Endothelial cell of umbilical vein (primary cell): ENCODE measurements at regions not wholly inside any gene's neighbourhood (a gene's known extent, or its start where the extent isn't known, plus 50 kb on each side); places are given as distances from the start of the nearest gene placed in this dataset.

Experiments
- BruUV-seq: library from RNA; stranded (reverse); fragments of 400-500 nt; replicated peaks from 2 replicates; lab custom pipeline; 2021; lab: Mats Ljungman, UMichigan
- CTCF ChIA-PET: fragments of 300-600, 350-600 bp; sonication (Branson Sonifier 250); formaldehyde crosslinking; loops from one replicate; lab custom pipeline; 2021; ENCODE audit warnings: antibody characterized with exemption, inconsistent platforms; lab: Charles Lee
- POLR2A ChIA-PET: fragments of 300-600, 350-600 bp; sonication (Branson Sonifier 250); formaldehyde crosslinking; loops from one replicate; lab custom pipeline; 2021; ENCODE audit warnings: antibody characterized with exemption, inconsistent platforms; lab: Charles Lee
- DNase-seq: peaks from one replicate; pipeline ENCODE4 v3.0.0-alpha.2; 2011; ENCODE audit warnings: low read depth, low spot score
- FAIRE-seq: peaks from 2 replicates; lab custom pipeline; 2011; peaks lifted over from hg19 to GRCh38; lab: Jason Lieb, UNC
- H2AFZ ChIP-seq: 2 replicates; pipeline ENCODE4 v1.6.0; 2012; ENCODE audit warnings: low read depth, low read length, control low read depth, inconsistent platforms
- H3K27ac ChIP-seq: 2 replicates; pipeline ENCODE4 v1.5.1; 2011; ENCODE audit warnings: low read depth, mild to moderate bottlenecking, control low read depth, low read length, moderate library complexity; ENCODE audit not compliant: insufficient read depth
- H3K27me3 ChIP-seq, 2 experiments: 2 replicates each; pipeline versions ENCODE4 v1.6.0 to v1.6.1; 2011; ENCODE audit warnings: low read length in 2 of 2, mixed read lengths in 1 of 2; ENCODE audit not compliant: control insufficient read depth in 2 of 2, insufficient read depth in 2 of 2
- H3K36me3 ChIP-seq, 2 experiments: 2 replicates in 1 of 2; 3 replicates in 1 of 2; pipeline ENCODE4 v1.5.1; 2011; ENCODE audit warnings: low read length in 2 of 2, mild to moderate bottlenecking in 1 of 2, moderate library complexity in 1 of 2; ENCODE audit not compliant: control insufficient read depth in 2 of 2, insufficient read depth in 2 of 2; ENCODE audit errors: extremely low read depth in 1 of 2
- H3K4me1 ChIP-seq: 3 replicates; pipeline ENCODE4 v1.5.1; 2011; ENCODE audit warnings: mild to moderate bottlenecking, low read length; ENCODE audit not compliant: control insufficient read depth, insufficient read depth; ENCODE audit errors: extremely low read depth
- H3K4me2 ChIP-seq: 2 replicates; pipeline ENCODE4 v1.6.1; 2011; ENCODE audit warnings: low read length, control low read depth, mixed read lengths; ENCODE audit not compliant: insufficient read depth
- H3K4me3 ChIP-seq, 3 experiments: fragments of 200-600 bp in 1 of 3; sonication (generic), shearing (Covaris generic) in 1 of 3; replicated peaks in 1 of 3; 2 replicates each; pipeline ENCODE4 v1.5.1; 2011 to 2016; ENCODE audit warnings: control low read depth in 3 of 3, low read length in 3 of 3, mild to moderate bottlenecking in 2 of 3, inconsistent platforms in 1 of 3, low read depth in 1 of 3, moderate library complexity in 1 of 3; ENCODE audit not compliant: insufficient read depth in 1 of 3
- H3K79me2 ChIP-seq: 2 replicates; pipeline ENCODE4 v1.6.0; 2012; ENCODE audit warnings: low read length, inconsistent platforms; ENCODE audit not compliant: control insufficient read depth, insufficient read depth
- H3K9ac ChIP-seq: replicated peaks from 2 replicates; pipeline ENCODE3; 2011; ENCODE audit warnings: low read length, control low read depth; ENCODE audit not compliant: insufficient read depth; ENCODE audit errors: extremely low read depth
- H3K9me1 ChIP-seq: replicated peaks from 3 replicates; pipeline ENCODE4 v1.6.0; 2011; ENCODE audit warnings: mild to moderate bottlenecking, low read length; ENCODE audit not compliant: control insufficient read depth, insufficient read depth; ENCODE audit errors: extremely low read depth
- H3K9me3 ChIP-seq: replicated peaks from 2 replicates; pipeline ENCODE4 v1.5.1; 2012; ENCODE audit warnings: low read length, inconsistent platforms; ENCODE audit not compliant: control insufficient read depth, insufficient read depth
- H4K20me1 ChIP-seq: replicated peaks from 2 replicates; pipeline ENCODE3; 2011; ENCODE audit warnings: mild to moderate bottlenecking, low read length; ENCODE audit not compliant: control insufficient read depth, insufficient read depth; ENCODE audit errors: extremely low read depth
- EZH2 ChIP-seq: IDR thresholded peaks from 2 replicates; pipeline ENCODE4 v1.6.1; 2012; ENCODE audit warnings: borderline replicate concordance, low read depth, mild to moderate bottlenecking, moderate library complexity, low read length, inconsistent platforms; ENCODE audit not compliant: severe bottlenecking
- FOS ChIP-seq: IDR thresholded peaks from 2 replicates; pipeline ENCODE4 v1.6.1; 2011; ENCODE audit warnings: mild to moderate bottlenecking, low read length, moderate library complexity, borderline replicate concordance; ENCODE audit not compliant: insufficient read depth
- GATA2 ChIP-seq: IDR thresholded peaks from 2 replicates; pipeline ENCODE4 v1.7.0; 2011; ENCODE audit warnings: low read depth, mild to moderate bottlenecking, moderate library complexity, mixed read lengths, low read length; ENCODE audit not compliant: insufficient read length, insufficient read depth
- JUN ChIP-seq: IDR thresholded peaks from 2 replicates; pipeline ENCODE4 v1.6.1; 2011; ENCODE audit warnings: borderline replicate concordance, low read depth; ENCODE audit not compliant: insufficient read length, insufficient read depth
- MYC ChIP-seq: IDR thresholded peaks from one replicate; pipeline ENCODE4 v1.6.1; 2011; ENCODE audit warnings: mild to moderate bottlenecking, low read depth, low read length
- POLR2AphosphoS5 ChIP-seq: IDR thresholded peaks from 2 replicates; pipeline ENCODE4 v1.6.1; 2012; ENCODE audit warnings: low read depth, mild to moderate bottlenecking, control low read depth, low read length, moderate library complexity; ENCODE audit not compliant: insufficient read depth
- dilution Hi-C: fragments of 300-500 bp; cut with MboI; formaldehyde crosslinking; loops from one replicate; pipeline ENCODE4 v1.15.0; 2019; ENCODE audit warnings: low sequenced_read_pairs; ENCODE audit not compliant: extremely low pct_ligation_motif_present
- intact Hi-C: fragments of 100-400 bp; cut with micrococcal nuclease; formaldehyde crosslinking; loops from one replicate; pipeline ENCODE4 v1.10.0; 2022
- TF ChIP-seq, protein P1 (sequence below): IDR thresholded peaks from 2 replicates; pipeline ENCODE4 v1.6.1; 2011; ENCODE audit not compliant: insufficient read depth, insufficient read length
- TF ChIP-seq, protein P2 (sequence below), 2 donors: IDR thresholded peaks; 1 replicate in 1 of 2; 2 replicates in 1 of 2; pipeline ENCODE4 v1.5.1; 2011; ENCODE audit warnings: low read length in 2 of 2, mild to moderate bottlenecking in 2 of 2, moderate library complexity in 2 of 2, control low read depth in 1 of 2, inconsistent platforms in 1 of 2, low read depth in 1 of 2; ENCODE audit not compliant: insufficient read depth in 1 of 2; ENCODE audit errors: extremely low read depth in 1 of 2

DNA sequence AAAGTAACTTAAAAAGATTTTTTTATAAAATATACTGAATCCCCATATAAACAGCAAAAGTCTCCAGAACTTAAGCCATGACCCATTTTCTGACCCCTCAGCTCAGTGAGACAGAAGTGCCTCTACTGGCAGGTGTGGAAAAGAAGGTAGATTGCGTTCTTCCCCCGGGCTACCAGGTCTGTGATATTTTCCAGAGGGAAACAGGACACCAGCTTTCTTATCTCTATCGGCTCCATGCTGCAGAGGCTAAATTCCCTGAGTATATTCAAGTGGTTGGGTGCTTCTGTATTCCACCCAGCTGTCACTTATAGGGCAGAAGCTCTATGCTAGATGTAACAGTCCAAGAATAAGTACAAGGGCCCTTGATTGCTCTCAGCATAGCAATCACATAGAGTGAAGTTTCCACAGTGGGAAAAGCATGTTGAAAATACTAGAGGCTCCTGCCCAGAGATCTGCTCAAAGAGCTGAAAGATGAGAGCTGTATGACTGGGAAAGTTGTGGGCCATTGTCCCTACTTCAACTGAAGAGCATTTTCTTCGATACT is 687.3 kb downstream of the CDH11 start:
- Histone ChIP-seq H3K4me3 (no peak overlapping the region), H3K27ac (no peak overlapping the region), H4K20me1 (no peaks in the 10 kb centered on the region), H3K36me3 (no peaks in the 10 kb centered on the region), H3K9ac (no peak overlapping the region), H3K27me3 (no peaks in the 10 kb centered on the region), H3K4me2 (no peak overlapping the region), H2AFZ (no peak overlapping the region), H3K9me3 (no peaks in the 10 kb centered on the region), H3K4me1 (no peaks in the 10 kb centered on the region), H3K9me1 (no peaks in the 10 kb centered on the region), H3K79me2 (no peaks in the 10 kb centered on the region)
- TF ChIP-seq EZH2 (no peak), JUN (no peak), GATA2 (no peak), FOS (no peak), POLR2AphosphoS5 (no peak), MYC (no peak)
- TF ChIP-seq, protein P1, sequence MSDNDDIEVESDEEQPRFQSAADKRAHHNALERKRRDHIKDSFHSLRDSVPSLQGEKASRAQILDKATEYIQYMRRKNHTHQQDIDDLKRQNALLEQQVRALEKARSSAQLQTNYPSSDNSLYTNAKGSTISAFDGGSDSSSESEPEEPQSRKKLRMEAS = no peak
- TF ChIP-seq, protein P2, sequence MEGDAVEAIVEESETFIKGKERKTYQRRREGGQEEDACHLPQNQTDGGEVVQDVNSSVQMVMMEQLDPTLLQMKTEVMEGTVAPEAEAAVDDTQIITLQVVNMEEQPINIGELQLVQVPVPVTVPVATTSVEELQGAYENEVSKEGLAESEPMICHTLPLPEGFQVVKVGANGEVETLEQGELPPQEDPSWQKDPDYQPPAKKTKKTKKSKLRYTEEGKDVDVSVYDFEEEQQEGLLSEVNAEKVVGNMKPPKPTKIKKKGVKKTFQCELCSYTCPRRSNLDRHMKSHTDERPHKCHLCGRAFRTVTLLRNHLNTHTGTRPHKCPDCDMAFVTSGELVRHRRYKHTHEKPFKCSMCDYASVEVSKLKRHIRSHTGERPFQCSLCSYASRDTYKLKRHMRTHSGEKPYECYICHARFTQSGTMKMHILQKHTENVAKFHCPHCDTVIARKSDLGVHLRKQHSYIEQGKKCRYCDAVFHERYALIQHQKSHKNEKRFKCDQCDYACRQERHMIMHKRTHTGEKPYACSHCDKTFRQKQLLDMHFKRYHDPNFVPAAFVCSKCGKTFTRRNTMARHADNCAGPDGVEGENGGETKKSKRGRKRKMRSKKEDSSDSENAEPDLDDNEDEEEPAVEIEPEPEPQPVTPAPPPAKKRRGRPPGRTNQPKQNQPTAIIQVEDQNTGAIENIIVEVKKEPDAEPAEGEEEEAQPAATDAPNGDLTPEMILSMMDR (IDR thresholded peaks at IDR 0.05; ENCODE audit: extremely low read depth in 1 of 2, insufficient read depth in 1 of 2, low read depth in 1 of 2, low read length in 2 of 2) = no peak
- POLR2A ChIA-PET = no interaction called here
- dilution Hi-C loops (no loop called here), intact Hi-C loops (no loop called here)
- CTCF ChIA-PET = no interaction called here
- FAIRE-seq = no peak
- no TSS peak for BruUV-seq
- no peak for DNase-seq
